ENCODE measurements at regions not wholly inside any gene's neighbourhood (a gene's known extent, or its start where the extent isn't known, plus 50 kb on each side); places are given as distances from the start of the nearest gene placed in this dataset.
"Not testable (repeated sequence)": the region's sequence is repeated elsewhere in the genome, so short reads cannot be mapped to it uniquely, and the experiment has no call there.

DNA sequence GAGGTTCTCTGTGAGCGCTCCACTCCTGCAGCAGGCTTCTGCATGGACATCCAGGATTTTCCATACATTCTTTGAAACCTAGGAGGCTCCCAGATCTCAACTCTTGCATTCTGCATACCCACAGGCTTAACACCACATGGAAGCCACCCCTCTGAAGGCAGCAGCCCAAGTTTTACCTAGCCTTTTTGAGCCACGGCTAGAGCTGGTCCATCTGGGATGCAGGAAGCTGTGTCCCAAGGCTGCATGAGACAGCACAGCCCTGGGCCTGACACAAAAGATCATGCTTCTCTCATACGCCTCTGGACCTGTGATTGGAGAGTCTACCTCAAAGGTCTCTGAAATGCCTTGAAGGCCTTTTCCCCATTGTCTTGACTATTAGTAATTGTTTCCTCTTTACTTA, 53.6 kb upstream of the RPRM start:
- intact Hi-C loops (cut with DNase I, micrococcal nuclease), result no loop called here
- ATAC-seq, result no peak
- no peaks in the 10 kb centered on the region for H3K27me3 Mint-ChIP-seq
- DNase-seq, result no peak
- no peaks in the 10 kb centered on the region for H3K4me1 Mint-ChIP-seq
- POLR2A ChIA-PET, result no interaction called here
- no peak overlapping the region for H3K4me3 Mint-ChIP-seq
- no peaks in the 10 kb centered on the region for H3K9me3 Mint-ChIP-seq (ENCODE audit: low read depth)
- CTCF ChIA-PET, result no interaction called here
- no peak overlapping the region for H3K27ac Mint-ChIP-seq
- no peaks in the 10 kb centered on the region for H3K36me3 Mint-ChIP-seq (ENCODE audit: low read depth)

DNA sequence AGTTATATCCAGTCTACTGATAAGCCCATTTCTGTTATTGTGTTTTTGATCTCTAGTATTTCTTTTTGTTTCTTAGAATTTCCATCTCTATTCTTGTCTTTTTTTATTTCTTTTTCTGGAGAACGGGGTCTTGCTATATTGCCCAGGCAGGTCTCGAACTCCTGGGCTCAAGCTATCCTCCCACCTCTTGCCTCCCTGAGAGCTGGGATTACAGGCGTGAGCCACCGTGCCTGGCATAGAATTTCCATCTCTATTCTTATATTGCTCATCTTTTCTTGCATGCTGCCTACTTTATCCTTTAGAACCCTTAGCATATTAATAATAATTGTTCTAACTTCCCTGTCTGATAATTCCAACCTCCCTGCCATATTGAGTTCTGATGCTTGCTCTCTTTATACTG, 55.2 kb upstream of the RPRM start:
- H3K4me3 Mint-ChIP-seq; H3K27ac Mint-ChIP-seq; POLR2A ChIA-PET; H3K4me1 Mint-ChIP-seq; ATAC-seq; H3K9me3 Mint-ChIP-seq (ENCODE audit: low read depth); H3K36me3 Mint-ChIP-seq (ENCODE audit: low read depth); H3K27me3 Mint-ChIP-seq; intact Hi-C loops (cut with DNase I, micrococcal nuclease); DNase-seq: not testable (repeated sequence)
- CTCF ChIA-PET, result interaction anchor here (0.9 kb wide), 1 partner anchor 13 kb away, joined by 3 read pairs; no protein-coding TSS in a partner anchor

DNA sequence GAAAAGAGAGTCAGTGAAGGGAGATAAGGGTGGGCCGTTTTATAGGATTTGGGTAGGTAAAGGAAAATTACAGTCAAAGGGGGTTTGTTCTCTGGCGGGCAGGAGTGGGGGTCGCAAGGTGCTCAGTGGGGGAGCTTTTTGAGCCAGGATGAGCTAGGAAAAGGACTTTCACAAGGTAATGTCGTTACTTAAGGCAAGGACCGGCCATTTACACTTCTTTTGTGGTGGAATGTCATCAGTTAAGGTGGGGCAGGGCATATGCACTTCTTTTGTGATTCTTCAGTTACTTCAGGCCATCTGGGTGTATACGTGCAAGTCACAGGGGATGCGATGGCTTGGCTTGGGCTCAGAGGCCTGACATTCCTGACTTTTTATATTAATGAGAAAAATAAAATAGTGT, 56.0 kb upstream of the RPRM start:
- H3K4me3 Mint-ChIP-seq; H3K27me3 Mint-ChIP-seq; CTCF ChIA-PET; POLR2A ChIA-PET; H3K4me1 Mint-ChIP-seq; H3K27ac Mint-ChIP-seq; H3K36me3 Mint-ChIP-seq (ENCODE audit: low read depth); H3K9me3 Mint-ChIP-seq (ENCODE audit: low read depth); ATAC-seq; DNase-seq; intact Hi-C loops (cut with DNase I, micrococcal nuclease): not testable (repeated sequence)

DNA sequence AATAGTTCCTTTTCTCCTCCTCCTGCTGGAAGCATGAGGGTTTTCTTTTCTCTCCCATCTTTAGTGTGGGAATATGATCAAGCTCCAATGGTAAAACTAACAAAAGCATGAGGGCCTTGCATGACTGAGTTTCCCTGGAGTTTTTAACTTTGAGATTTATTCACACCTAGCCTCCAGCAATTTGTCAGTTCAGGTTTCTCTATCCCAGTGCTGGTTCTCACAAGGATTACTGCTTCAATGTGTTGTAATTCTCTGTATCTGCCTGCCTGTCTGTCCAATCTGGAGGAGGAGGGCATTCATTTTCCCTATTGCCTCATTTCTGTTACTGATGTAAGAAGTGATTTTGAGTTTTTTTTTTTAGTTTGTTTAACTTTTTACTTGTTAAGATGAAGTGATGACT, 57.6 kb upstream of the RPRM start:
- Mint-ChIP-seq H3K4me3 (no peak overlapping the region), H3K9me3 (ENCODE audit: low read depth) (peaks cover 7% of the 10 kb centered on the region), H3K36me3 (ENCODE audit: low read depth) (no peaks in the 10 kb centered on the region), H3K27ac (no peak overlapping the region), H3K27me3 (no peaks in the 10 kb centered on the region), H3K4me1 (no peaks in the 10 kb centered on the region)
- ATAC-seq, result no peak
- DNase-seq, result no peak
- ChIA-PET POLR2A (interaction anchor here (0.6 kb wide), 1 partner anchor 1992 kb away, joined by 7 read pairs; no protein-coding TSS in a partner anchor), CTCF (no interaction called here)
- intact Hi-C loops (cut with DNase I, micrococcal nuclease), result no loop called here

DNA sequence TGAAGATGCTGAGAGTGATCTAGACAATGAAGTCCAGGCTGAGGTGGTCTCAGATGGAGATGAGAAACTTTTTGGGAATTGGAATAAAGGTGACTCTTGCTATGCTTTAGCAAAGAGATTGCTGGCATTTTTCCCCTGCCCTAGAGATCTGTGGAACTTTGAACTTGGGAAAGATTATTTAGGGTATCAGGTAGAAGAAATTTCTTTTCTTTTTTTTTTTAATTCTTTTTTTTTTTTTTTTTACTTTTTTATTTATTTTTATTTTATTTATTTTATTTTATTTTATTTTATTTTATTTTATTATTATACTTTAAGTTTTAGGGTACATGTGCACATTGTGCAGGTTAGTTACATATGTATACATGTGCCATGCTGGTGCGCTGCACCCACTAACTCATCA, 59.5 kb upstream of the RPRM start:
- H3K27ac Mint-ChIP-seq; H3K4me1 Mint-ChIP-seq; H3K36me3 Mint-ChIP-seq (ENCODE audit: low read depth); H3K27me3 Mint-ChIP-seq; intact Hi-C loops (cut with DNase I, micrococcal nuclease); POLR2A ChIA-PET; DNase-seq; H3K4me3 Mint-ChIP-seq; CTCF ChIA-PET; ATAC-seq; H3K9me3 Mint-ChIP-seq (ENCODE audit: low read depth): not testable (repeated sequence)

DNA sequence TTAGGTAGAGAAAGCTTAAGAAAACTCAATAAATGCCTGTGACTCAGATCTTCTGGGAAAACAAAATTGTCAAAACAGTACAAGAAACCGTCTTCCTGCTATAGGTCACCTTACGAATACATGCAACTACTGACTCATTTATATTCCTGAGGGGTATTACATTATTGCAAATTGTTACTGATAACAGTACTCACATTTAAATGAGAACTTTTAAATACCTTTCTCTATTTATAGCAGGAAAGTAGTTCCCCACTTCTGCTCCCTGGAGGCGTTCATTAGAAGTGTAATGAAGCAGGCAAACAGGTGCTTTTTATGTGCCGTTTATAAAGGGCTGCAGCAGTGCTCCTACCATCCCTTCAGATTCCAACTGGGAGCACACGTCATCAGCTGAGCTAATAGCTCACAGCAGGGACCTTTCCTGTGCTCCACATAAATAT, 65.1 kb upstream of the RPRM start:
- Mint-ChIP-seq H3K27me3 (peaks cover 2% of the 10 kb centered on the region), H3K36me3 (ENCODE audit: low read depth) (no peaks in the 10 kb centered on the region), H3K4me1 (peaks cover 10% of the 10 kb centered on the region), H3K9me3 (ENCODE audit: low read depth) (peaks cover 6% of the 10 kb centered on the region), H3K4me3 (no peak overlapping the region), H3K27ac (no peak overlapping the region)
- ChIA-PET CTCF (no interaction called here), POLR2A (no interaction called here)
- intact Hi-C loops (cut with DNase I, micrococcal nuclease), result no loop called here
- ATAC-seq (peak; percentile 89), DNase-seq (peak; percentile 10)

DNA sequence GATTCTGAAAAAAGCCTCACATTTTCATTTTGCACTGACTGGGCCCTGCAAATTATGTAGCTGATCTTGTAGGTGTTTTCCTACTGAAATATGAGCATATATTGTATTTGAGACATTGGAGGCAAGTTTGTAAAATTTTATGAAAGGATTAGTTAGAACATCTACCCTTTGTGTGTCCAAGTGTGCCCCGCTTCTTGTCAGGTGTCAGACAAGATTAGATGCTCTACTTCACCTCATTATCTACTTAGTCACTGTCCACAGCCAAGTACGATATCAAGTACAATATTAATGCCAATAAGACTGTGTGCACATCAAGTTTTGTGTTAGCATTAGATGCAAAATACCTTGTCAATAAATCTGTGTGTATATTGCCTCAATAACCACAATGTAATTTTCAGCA, 67.8 kb upstream of the RPRM start:
- H3K4me1 Mint-ChIP-seq, result peaks cover 10% of the 10 kb centered on the region
- ATAC-seq, result no peak
- H3K4me3 Mint-ChIP-seq, result no peak overlapping the region
- H3K27ac Mint-ChIP-seq, result no peak overlapping the region
- ChIA-PET CTCF (no interaction called here), POLR2A (no interaction called here)
- no peak for DNase-seq
- H3K9me3 Mint-ChIP-seq (ENCODE audit: low read depth), result peaks cover under 1% of the 10 kb centered on the region
- peaks cover 2% of the 10 kb centered on the region for H3K27me3 Mint-ChIP-seq
- intact Hi-C loops (cut with DNase I, micrococcal nuclease), result no loop called here
- H3K36me3 Mint-ChIP-seq (ENCODE audit: low read depth), result no peaks in the 10 kb centered on the region

DNA sequence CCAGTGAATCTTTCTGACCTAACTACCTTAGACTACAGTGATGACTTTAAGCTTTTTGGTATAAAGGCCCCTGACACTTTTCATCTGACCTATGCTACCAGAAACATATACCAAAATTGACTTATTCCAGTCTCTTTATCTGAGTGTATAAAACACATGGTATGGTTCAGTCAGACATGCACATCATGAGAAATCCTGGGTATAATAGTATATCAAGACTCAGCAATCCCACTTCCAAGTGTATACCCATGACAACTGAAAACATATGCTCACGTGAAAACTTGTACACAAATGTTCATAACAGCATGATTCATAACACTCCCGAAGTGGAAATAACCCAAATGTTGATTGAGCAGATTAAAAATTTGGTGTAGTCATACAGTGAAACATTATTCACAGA, 70.0 kb upstream of the RPRM start:
- ChIA-PET POLR2A (no interaction called here), CTCF (no interaction called here)
- H3K27me3 Mint-ChIP-seq, result peaks cover 2% of the 10 kb centered on the region
- no peak overlapping the region for H3K4me3 Mint-ChIP-seq
- H3K36me3 Mint-ChIP-seq (ENCODE audit: low read depth), result no peaks in the 10 kb centered on the region
- intact Hi-C loops (cut with DNase I, micrococcal nuclease), result no loop called here
- ATAC-seq, result no peak
- no peaks in the 10 kb centered on the region for H3K9me3 Mint-ChIP-seq (ENCODE audit: low read depth)
- no peak for DNase-seq
- no peak overlapping the region for H3K27ac Mint-ChIP-seq
- peaks cover 6% of the 10 kb centered on the region for H3K4me1 Mint-ChIP-seq

DNA sequence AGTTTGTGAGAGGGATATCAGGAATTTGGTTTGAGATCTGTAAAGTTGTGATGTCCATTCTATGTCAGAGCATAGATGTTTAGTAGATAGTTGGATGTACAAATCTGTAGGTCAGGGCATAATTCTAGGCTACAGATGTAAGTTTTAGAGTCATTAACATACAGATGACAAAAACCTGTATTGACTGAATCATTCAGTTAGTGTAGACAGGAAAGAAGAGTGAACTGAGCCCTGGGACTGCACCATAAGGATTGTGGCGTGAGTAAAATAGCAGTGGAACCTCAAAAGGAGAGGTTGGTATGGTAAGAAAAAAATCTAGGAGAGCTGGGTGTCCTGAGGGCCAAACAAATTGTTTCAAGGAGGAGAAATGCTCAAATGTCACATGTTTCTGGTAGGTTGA, 73.1 kb upstream of the RPRM start:
- Mint-ChIP-seq H3K4me1 (no peaks in the 10 kb centered on the region), H3K27ac (no peak overlapping the region), H3K4me3 (no peak overlapping the region), H3K27me3 (no peaks in the 10 kb centered on the region), H3K9me3 (ENCODE audit: low read depth) (no peaks in the 10 kb centered on the region), H3K36me3 (ENCODE audit: low read depth) (no peaks in the 10 kb centered on the region)
- DNase-seq, result no peak
- CTCF ChIA-PET, result no interaction called here
- ATAC-seq, result no peak
- intact Hi-C loops (cut with DNase I, micrococcal nuclease), result no loop called here
- POLR2A ChIA-PET, result no interaction called here

DNA sequence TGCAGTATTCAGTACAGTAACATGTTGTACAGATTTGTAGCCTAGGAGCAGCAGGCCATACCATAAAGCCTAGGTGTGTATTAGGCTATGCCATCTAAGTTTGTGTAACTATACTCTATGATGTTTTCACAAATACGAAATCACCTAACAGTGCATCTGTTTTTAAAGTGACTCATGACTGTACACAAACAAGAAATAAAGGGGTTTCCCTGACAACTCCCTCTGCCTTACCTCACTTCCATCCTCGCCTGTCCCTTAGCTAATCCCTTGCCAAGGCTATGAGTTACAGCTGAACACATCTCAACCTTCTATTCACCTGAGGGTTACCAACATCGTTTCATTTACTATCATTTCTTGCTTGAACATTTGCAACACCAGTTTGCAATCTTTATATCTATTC, 78.6 kb upstream of the RPRM start:
- Mint-ChIP-seq H3K4me3 (no peak overlapping the region), H3K27me3 (no peaks in the 10 kb centered on the region), H3K4me1 (no peaks in the 10 kb centered on the region), H3K36me3 (ENCODE audit: low read depth) (no peaks in the 10 kb centered on the region), H3K9me3 (ENCODE audit: low read depth) (no peaks in the 10 kb centered on the region), H3K27ac (no peak overlapping the region)
- CTCF ChIA-PET, result interaction anchor here (0.9 kb wide), 1 partner anchor 10 kb away, joined by 4 read pairs; no protein-coding TSS in a partner anchor
- intact Hi-C loops (cut with DNase I, micrococcal nuclease), result no loop called here
- DNase-seq (no peak), ATAC-seq (no peak)
- POLR2A ChIA-PET, result no interaction called here

DNA sequence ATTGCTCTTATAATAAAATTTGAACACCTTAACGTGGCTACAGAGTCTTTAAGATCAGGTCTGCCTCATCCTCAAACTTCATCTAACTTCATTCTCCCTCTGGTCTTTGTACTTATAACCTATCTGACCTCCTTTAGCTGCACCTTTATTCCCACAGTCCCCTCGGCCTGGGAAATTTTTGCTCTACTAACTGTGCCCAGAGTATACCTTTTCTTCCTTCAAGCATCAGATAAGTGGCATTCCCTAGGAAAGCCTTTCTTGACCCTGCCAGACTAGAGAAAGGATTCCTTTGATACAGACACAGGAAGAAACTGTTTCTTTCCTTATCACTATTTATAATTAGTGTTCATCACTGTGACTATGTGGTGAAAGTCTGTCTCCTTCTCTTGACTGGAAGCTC, 79.2 kb upstream of the RPRM start:
- no peak overlapping the region for H3K27ac Mint-ChIP-seq
- CTCF ChIA-PET, result interaction anchor here (0.9 kb wide), 1 partner anchor 10 kb away, joined by 4 read pairs; no protein-coding TSS in a partner anchor
- H3K9me3 Mint-ChIP-seq (ENCODE audit: low read depth), result no peaks in the 10 kb centered on the region
- H3K36me3 Mint-ChIP-seq (ENCODE audit: low read depth), result no peaks in the 10 kb centered on the region
- no peaks in the 10 kb centered on the region for H3K27me3 Mint-ChIP-seq
- POLR2A ChIA-PET, result no interaction called here
- H3K4me1 Mint-ChIP-seq, result no peaks in the 10 kb centered on the region
- intact Hi-C loops (cut with DNase I, micrococcal nuclease), result no loop called here
- ATAC-seq (no peak), DNase-seq (no peak)
- no peak overlapping the region for H3K4me3 Mint-ChIP-seq

DNA sequence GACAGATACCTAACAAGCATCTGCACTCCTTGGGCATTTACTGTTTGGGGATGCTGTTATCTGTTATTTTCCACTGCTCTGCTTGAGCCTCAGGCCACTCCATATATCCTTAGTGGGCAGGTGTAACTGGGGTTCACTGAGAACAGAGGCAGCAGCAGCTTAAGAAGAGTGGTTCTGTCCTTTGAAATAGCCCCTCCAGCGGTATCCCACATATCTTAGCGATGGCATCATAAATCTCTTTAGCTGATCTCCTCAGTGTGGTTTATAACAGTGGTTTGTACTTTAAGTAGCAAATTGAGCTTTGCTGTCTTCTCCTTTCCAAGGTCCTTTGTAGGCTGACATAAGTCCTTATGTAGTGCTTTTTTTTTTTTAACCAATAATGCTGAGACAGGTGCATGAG, 79.7 kb upstream of the RPRM start:
- Mint-ChIP-seq H3K4me3 (no peak overlapping the region), H3K36me3 (ENCODE audit: low read depth) (no peaks in the 10 kb centered on the region), H3K27me3 (no peaks in the 10 kb centered on the region), H3K27ac (no peak overlapping the region), H3K4me1 (no peaks in the 10 kb centered on the region), H3K9me3 (ENCODE audit: low read depth) (no peaks in the 10 kb centered on the region)
- ATAC-seq (no peak), DNase-seq (no peak)
- intact Hi-C loops (cut with DNase I, micrococcal nuclease), result no loop called here
- CTCF ChIA-PET, result no interaction called here
- POLR2A ChIA-PET, result no interaction called here

DNA sequence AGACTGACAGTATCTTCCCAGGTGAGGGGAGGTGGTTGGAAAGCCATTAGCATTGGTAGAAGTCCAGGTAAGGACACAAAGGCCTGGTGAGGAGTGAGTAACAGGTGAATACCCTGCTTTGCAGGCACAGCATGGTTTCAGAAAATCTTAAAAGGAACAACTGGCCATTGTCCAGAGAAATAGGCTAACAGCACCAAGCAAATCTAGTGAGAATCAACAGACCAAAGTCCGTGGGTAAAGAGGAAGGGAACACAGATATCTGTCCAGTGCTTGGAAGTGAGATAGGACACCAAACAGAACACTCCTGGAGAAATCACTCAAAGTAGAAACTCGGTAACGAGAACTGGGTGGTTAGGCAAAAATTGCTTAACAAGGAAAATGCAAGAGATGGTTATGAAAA, 88.8 kb upstream of the RPRM start:
- ChIA-PET CTCF (no interaction called here), POLR2A (no interaction called here)
- ATAC-seq (no peak), DNase-seq (no peak)
- Mint-ChIP-seq H3K36me3 (ENCODE audit: low read depth) (no peaks in the 10 kb centered on the region), H3K4me1 (no peaks in the 10 kb centered on the region), H3K4me3 (no peak overlapping the region), H3K27ac (no peak overlapping the region), H3K9me3 (ENCODE audit: low read depth) (no peaks in the 10 kb centered on the region), H3K27me3 (no peaks in the 10 kb centered on the region)
- intact Hi-C loops (cut with DNase I, micrococcal nuclease), result no loop called here

Measured in activated CD4-positive, alpha-beta T cell treated with anti-CD3 and anti-CD28 coated beads for 36 hours (primary cell).